HepG2 (cell line): ENCODE measurements at regions not wholly inside any gene's neighbourhood (a gene's known extent, or its start where the extent isn't known, plus 50 kb on each side); places are given as distances from the start of the nearest gene placed in this dataset.

Experiments used
- ARID3A ChIP-seq: IDR thresholded peaks from 2 replicates; pipeline ENCODE4 v1.6.1; 2012; ENCODE audit warnings: low read depth, low read length, improper control_type of control experiment
- DBP ChIP-seq: sonication (generic); formaldehyde crosslinking; IDR thresholded peaks from 2 replicates; pipeline ENCODE4 v1.4.0; 2020; ENCODE audit warnings: missing genetic modification reagents; ENCODE audit errors: not compliant biosample characterization
- KAT2B ChIP-seq: fragments of 150-350 bp; IDR thresholded peaks from 2 replicates; pipeline ENCODE4 v1.6.1; 2014; ENCODE audit warnings: low read depth, low read length, borderline replicate concordance
- KIAA2018 ChIP-seq: sonication (generic); formaldehyde crosslinking; IDR thresholded peaks from 2 replicates; pipeline ENCODE4 v1.5.0; 2020; ENCODE audit warnings: mild to moderate bottlenecking, missing genetic modification reagents, borderline replicate concordance
- MTA3 ChIP-seq: sonication (generic); formaldehyde crosslinking; IDR thresholded peaks from 2 replicates; pipeline ENCODE4 v1.4.0; 2020; ENCODE audit warnings: missing genetic modification reagents
- PHB2 ChIP-seq: fragments of 450-650 bp; IDR thresholded peaks from 2 replicates; pipeline ENCODE4 v1.6.1; 2018; ENCODE audit not compliant: partially characterized antibody
- PHF8 ChIP-seq: sonication (generic); formaldehyde crosslinking; IDR thresholded peaks from 2 replicates; pipeline ENCODE4 v1.5.0; 2020; ENCODE audit warnings: missing genetic modification reagents
- PRPF4 ChIP-seq: fragments of 200-400 bp; formaldehyde crosslinking; IDR thresholded peaks from 2 replicates; pipeline ENCODE4 v1.6.1; 2016; ENCODE audit warnings: low read length, low read depth; ENCODE audit not compliant: poor library complexity, severe bottlenecking
- SETDB1 ChIP-seq: sonication (generic); formaldehyde crosslinking; IDR thresholded peaks from 2 replicates; pipeline ENCODE4 v1.5.1; 2020; ENCODE audit warnings: missing genetic modification reagents, mild to moderate bottlenecking, borderline replicate concordance
- SRSF4 ChIP-seq: fragments of 200-400 bp; formaldehyde crosslinking; IDR thresholded peaks from one replicate; pipeline ENCODE4 v1.6.1; 2018; ENCODE audit warnings: mild to moderate bottlenecking, low read depth, low read length, moderate library complexity; ENCODE audit not compliant: poor library complexity, severe bottlenecking
- TAF1 ChIP-seq: sonication (generic); formaldehyde crosslinking; IDR thresholded peaks from 2 replicates; pipeline ENCODE4 v1.4.0; 2020; ENCODE audit warnings: missing genetic modification reagents
- TBX3 ChIP-seq: fragments of 450-650 bp; IDR thresholded peaks from 2 replicates; pipeline ENCODE4 v1.6.1; 2017; ENCODE audit warnings: antibody characterized with exemption, mild to moderate bottlenecking, inconsistent platforms, borderline replicate concordance
- YY1 ChIP-seq: IDR thresholded peaks from 2 replicates; pipeline ENCODE4 v1.6.1; 2011; ENCODE audit warnings: low read length, low read depth, moderate library complexity, mild to moderate bottlenecking; ENCODE audit not compliant: insufficient read depth, insufficient replicate concordance
- ZC3H13 ChIP-seq: sonication (generic); formaldehyde crosslinking; IDR thresholded peaks from 2 replicates; pipeline ENCODE4 v1.8.1; 2023; ENCODE audit warnings: mild to moderate bottlenecking, missing genetic modification reagents, moderate library complexity
- ZIK1 ChIP-seq: sonication (generic); formaldehyde crosslinking; IDR thresholded peaks from 2 replicates; pipeline ENCODE4 v1.5.0; 2020; ENCODE audit warnings: mild to moderate bottlenecking, low read depth, missing genetic modification reagents, borderline replicate concordance
- ZNF296 ChIP-seq: sonication (generic); formaldehyde crosslinking; conservative IDR thresholded peaks from 2 replicates; pipeline ENCODE4 v1.5.0; 2020; ENCODE audit warnings: mild to moderate bottlenecking, missing genetic modification reagents
- ZNF33B ChIP-seq: sonication (generic); formaldehyde crosslinking; IDR thresholded peaks from 2 replicates; pipeline ENCODE4 v1.5.1; 2020; ENCODE audit warnings: mild to moderate bottlenecking, missing genetic modification reagents
- ZNF543 ChIP-seq: sonication (generic); formaldehyde crosslinking; IDR thresholded peaks from 2 replicates; pipeline ENCODE4 v1.4.0; 2020; ENCODE audit warnings: mild to moderate bottlenecking, missing genetic modification reagents
- ZNF557 ChIP-seq: sonication (generic); formaldehyde crosslinking; IDR thresholded peaks from 2 replicates; pipeline ENCODE4 v1.4.0; 2020; ENCODE audit warnings: missing genetic modification reagents

- TF ChIP-seq KIAA2018 (CRISPR knock-in tag) (no peak), ARID3A (peak; percentile 82), TBX3 (peak; percentile 86), ZC3H13 (CRISPR knock-in tag) (no peak), YY1 (no peak), ZIK1 (CRISPR knock-in tag) (no peak), ZNF33B (CRISPR knock-in tag) (no peak), MTA3 (no peak), PRPF4 (no peak), ZNF557 (no peak), DBP (CRISPR knock-in tag) (no peak), KAT2B (no peak), SETDB1 (CRISPR knock-in tag) (no peak), ZNF543 (CRISPR knock-in tag) (no peak), PHB2 (no peak), SRSF4 (no peak), TAF1 (CRISPR knock-in tag) (0 out of 2 replicates have a peak, but pooled peaks have one; percentile 24), ZNF296 (no peak), PHF8 (CRISPR knock-in tag) (no peak)
Measured at GRCh38 chr5:96117771-96118651, 156.4 kb upstream of the ELL2 start (continued).
